GM12892 (cell line): ENCODE measurements at regions not wholly inside any gene's neighbourhood (a gene's known extent, or its start where the extent isn't known, plus 50 kb on each side); places are given as distances from the start of the nearest gene placed in this dataset.

Experiments
- POLR2A ChIP-seq: IDR thresholded peaks from 2 replicates; pipeline ENCODE4 v1.6.1; 2011; ENCODE audit warnings: low read depth, low read length, control low read depth
- POLR2AphosphoS5 ChIP-seq: IDR thresholded peaks from 2 replicates; pipeline ENCODE4 v1.6.1; 2011; ENCODE audit warnings: low read depth, low read length, control low read depth

DNA sequence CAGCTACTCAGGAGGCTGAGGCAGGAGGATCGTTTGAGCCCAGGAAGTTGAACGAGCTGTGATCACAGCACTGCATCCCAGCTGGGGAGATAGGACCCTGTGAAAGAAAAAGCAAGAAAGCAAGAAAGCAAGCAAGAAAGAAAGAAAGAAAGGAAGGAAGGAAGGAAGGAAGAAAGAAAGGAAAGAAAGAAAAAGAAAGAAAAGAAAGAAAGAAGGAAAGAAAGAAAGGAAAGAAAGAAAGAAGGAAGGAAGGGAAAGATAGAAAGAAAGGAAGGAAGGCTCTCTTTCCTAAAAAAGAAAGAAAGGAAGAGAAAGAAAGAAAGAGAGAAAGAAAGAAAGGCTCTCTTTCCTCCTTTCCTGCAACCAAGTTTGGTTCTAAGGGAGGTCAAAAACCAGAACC is 380.3 kb downstream of the PCNX1 start:
- TF ChIP-seq POLR2A = no peak
- no peak for TF ChIP-seq POLR2AphosphoS5
